HL-60 (cell line): ENCODE measurements at regions not wholly inside any gene's neighbourhood (a gene's known extent, or its start where the extent isn't known, plus 50 kb on each side); places are given as distances from the start of the nearest gene placed in this dataset.

Experiments used
- DNase-seq, 2 experiments: peaks; one replicate each; pipeline ENCODE4 v3.0.0-alpha.2; 2010 to 2020; ENCODE audit warnings: low read depth in 1 of 2, low spot score in 1 of 2
- H3K27ac ChIP-seq: fragments of 250-450 bp; sonication (Bioruptor Pico); replicated peaks from 2 replicates; pipeline ENCODE4 v1.5.1; 2020; ENCODE audit warnings: mild to moderate bottlenecking, moderate library complexity
- H3K27me3 ChIP-seq: fragments of 250-450 bp; sonication (Bioruptor Pico); 2 replicates; pipeline ENCODE4 v1.5.1; 2021; ENCODE audit warnings: mild to moderate bottlenecking, moderate library complexity; ENCODE audit not compliant: insufficient read depth, poor library complexity, severe bottlenecking
- H3K4me3 ChIP-seq: replicated peaks from 2 replicates; pipeline ENCODE4 v1.5.1; 2011; ENCODE audit warnings: mild to moderate bottlenecking, control low read depth, low read length; ENCODE audit not compliant: insufficient read depth
- GABPA ChIP-seq: IDR thresholded peaks from 2 replicates; pipeline ENCODE4 v1.6.1; 2012; ENCODE audit warnings: low read depth
- POLR2AphosphoS5 ChIP-seq: IDR thresholded peaks from 2 replicates; pipeline ENCODE4 v1.6.1; 2012; ENCODE audit warnings: low read depth
- SPI1 ChIP-seq: IDR thresholded peaks from 2 replicates; pipeline ENCODE4 v1.6.1; 2012; ENCODE audit warnings: low read depth, mild to moderate bottlenecking, borderline replicate concordance
- TF ChIP-seq, protein P1 (sequence below): IDR thresholded peaks from 2 replicates; pipeline ENCODE4 v1.6.1; 2012; ENCODE audit warnings: low read depth; ENCODE audit not compliant: insufficient replicate concordance
- TF ChIP-seq, protein P2 (sequence below): IDR thresholded peaks from one replicate; pipeline ENCODE4 v1.5.1; 2011; ENCODE audit warnings: low read length, control low read depth, inconsistent platforms; ENCODE audit not compliant: insufficient read depth

DNA sequence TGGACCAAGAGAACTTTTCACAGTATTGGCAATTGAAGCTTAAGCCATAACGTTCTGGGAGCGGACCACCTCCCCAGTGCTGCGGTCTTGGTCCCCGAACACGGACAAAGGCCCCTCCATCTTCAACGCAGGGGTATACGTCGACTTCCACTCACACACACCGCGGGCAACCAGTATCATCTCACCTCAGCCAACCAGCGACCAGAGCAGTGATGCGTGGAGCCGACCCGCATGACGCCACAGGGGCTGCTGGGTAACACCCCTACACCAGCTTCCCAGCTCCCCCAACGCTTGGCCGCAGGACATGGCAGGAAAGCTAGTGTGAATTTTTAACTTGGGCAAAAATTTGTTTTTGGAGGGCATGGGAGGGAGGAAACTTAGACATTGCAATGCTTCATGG, 77.3 kb upstream of the PLCXD3 start:
- no peak overlapping the region for H3K27ac ChIP-seq
- TF ChIP-seq POLR2AphosphoS5 (no peak), SPI1 (no peak), GABPA (no peak)
- TF ChIP-seq, protein P1, sequence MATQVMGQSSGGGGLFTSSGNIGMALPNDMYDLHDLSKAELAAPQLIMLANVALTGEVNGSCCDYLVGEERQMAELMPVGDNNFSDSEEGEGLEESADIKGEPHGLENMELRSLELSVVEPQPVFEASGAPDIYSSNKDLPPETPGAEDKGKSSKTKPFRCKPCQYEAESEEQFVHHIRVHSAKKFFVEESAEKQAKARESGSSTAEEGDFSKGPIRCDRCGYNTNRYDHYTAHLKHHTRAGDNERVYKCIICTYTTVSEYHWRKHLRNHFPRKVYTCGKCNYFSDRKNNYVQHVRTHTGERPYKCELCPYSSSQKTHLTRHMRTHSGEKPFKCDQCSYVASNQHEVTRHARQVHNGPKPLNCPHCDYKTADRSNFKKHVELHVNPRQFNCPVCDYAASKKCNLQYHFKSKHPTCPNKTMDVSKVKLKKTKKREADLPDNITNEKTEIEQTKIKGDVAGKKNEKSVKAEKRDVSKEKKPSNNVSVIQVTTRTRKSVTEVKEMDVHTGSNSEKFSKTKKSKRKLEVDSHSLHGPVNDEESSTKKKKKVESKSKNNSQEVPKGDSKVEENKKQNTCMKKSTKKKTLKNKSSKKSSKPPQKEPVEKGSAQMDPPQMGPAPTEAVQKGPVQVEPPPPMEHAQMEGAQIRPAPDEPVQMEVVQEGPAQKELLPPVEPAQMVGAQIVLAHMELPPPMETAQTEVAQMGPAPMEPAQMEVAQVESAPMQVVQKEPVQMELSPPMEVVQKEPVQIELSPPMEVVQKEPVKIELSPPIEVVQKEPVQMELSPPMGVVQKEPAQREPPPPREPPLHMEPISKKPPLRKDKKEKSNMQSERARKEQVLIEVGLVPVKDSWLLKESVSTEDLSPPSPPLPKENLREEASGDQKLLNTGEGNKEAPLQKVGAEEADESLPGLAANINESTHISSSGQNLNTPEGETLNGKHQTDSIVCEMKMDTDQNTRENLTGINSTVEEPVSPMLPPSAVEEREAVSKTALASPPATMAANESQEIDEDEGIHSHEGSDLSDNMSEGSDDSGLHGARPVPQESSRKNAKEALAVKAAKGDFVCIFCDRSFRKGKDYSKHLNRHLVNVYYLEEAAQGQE = no peak
- TF ChIP-seq, protein P2, sequence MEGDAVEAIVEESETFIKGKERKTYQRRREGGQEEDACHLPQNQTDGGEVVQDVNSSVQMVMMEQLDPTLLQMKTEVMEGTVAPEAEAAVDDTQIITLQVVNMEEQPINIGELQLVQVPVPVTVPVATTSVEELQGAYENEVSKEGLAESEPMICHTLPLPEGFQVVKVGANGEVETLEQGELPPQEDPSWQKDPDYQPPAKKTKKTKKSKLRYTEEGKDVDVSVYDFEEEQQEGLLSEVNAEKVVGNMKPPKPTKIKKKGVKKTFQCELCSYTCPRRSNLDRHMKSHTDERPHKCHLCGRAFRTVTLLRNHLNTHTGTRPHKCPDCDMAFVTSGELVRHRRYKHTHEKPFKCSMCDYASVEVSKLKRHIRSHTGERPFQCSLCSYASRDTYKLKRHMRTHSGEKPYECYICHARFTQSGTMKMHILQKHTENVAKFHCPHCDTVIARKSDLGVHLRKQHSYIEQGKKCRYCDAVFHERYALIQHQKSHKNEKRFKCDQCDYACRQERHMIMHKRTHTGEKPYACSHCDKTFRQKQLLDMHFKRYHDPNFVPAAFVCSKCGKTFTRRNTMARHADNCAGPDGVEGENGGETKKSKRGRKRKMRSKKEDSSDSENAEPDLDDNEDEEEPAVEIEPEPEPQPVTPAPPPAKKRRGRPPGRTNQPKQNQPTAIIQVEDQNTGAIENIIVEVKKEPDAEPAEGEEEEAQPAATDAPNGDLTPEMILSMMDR = no peak
- DNase-seq = no peak
- no peak overlapping the region for H3K4me3 ChIP-seq
- no peaks in the 10 kb centered on the region for H3K27me3 ChIP-seq

DNA sequence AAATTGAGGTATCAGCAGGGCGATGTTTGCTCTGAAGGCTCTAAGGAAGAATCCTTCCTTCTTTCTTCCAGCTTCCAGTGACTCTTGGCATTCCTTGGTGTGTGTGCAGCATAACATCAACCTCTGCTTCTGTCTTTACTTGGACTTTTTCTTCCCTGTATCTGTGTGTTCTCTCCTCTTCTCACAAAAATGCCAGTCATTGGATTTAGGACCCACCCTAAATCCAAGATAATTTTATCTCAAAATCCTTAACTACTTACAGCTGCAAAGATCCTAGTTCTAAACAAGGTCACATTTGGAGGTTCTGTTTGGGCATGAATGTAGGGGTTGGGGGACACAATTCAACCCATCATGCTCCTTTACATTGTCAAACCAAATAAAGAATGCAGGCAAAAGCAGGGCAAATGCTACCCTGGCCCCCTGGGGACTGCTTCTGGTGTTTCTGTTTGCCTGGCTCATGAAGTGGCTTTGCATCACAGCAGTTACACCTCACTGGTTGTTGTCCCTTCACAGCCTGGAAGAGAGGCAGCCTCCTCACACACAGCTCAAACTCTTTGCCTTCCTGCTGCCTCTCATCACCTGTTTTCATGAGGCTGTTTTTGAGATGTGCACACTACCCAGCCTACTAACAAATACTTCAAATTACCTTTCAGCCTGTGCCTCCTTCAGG, 64.8 kb upstream of the PLCXD3 start:
- H3K27ac ChIP-seq = no peak overlapping the region
- TF ChIP-seq GABPA (no peak), SPI1 (no peak), POLR2AphosphoS5 (no peak)
- TF ChIP-seq, protein P2 = no peak
- TF ChIP-seq, protein P1 = no peak
- no peak overlapping the region for H3K4me3 ChIP-seq
- DNase-seq = no peak
- H3K27me3 ChIP-seq = no peaks in the 10 kb centered on the region

DNA sequence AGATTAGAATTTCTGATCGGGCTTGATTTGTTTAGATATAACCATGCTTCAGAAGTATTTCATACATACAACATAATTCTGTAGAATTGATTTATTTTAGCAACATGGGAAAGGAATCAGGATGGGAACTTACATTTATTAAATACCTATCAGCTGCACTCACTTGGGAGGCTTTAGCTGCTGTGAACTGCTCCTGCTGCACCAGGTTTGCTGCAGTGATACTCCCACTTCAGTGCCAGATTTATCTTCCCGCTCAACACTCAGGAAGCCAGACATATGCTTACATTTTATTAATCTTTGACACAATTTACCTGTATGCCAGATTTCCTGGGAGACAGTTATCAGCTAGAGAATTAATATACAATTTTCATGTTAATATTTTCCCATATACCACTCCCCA, 64.0 kb upstream of the PLCXD3 start:
- no peak overlapping the region for H3K27ac ChIP-seq
- no peaks in the 10 kb centered on the region for H3K27me3 ChIP-seq
- H3K4me3 ChIP-seq = no peak overlapping the region
- TF ChIP-seq, protein P1 = no peak
- no peak for TF ChIP-seq POLR2AphosphoS5
- TF ChIP-seq, protein P2 = no peak
- no peak for TF ChIP-seq GABPA
- no peak for TF ChIP-seq SPI1
- DNase-seq = no peak
